ENCODE measurements at regions not wholly inside any gene's neighbourhood (a gene's known extent, or its start where the extent isn't known, plus 50 kb on each side); places are given as distances from the start of the nearest gene placed in this dataset.

DNA sequence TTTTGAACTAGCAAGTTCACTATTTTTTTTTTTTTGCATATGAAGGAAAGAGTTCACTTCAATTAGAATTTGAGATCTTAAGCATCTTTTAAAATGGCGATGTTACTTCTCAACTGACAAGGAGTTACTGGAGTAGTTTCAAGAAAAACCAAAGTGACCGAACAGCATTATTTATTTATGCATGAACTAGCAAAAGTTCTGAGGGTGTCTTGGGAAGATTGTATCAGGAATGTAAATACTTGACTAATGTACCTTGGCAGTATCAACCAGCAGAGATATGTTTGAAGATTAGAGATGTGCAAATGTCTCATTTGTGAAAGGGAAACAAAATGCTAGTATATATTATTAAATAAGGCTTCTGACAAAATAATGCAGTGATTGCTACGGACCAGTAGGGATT, 203.9 kb downstream of the KBTBD8 start:
- H3K27me3 Mint-ChIP-seq (ENCODE audit: low read depth in 2 of 2): no peaks in the 10 kb centered on the region
- Histone ChIP-seq H3K27me3 (ENCODE audit: control insufficient read depth, insufficient read depth, low read length) (no peaks in the 10 kb centered on the region), H3K27ac (ENCODE audit: low read length) (no peak overlapping the region), H3K4me3 (ENCODE audit: low read length) (no peak overlapping the region), H3K9me3 (ENCODE audit: control insufficient read depth, insufficient read depth, low read length) (no peaks in the 10 kb centered on the region), H3K36me3 (ENCODE audit: control insufficient read depth, insufficient read depth, low read length) (no peaks in the 10 kb centered on the region), H3K4me1 (ENCODE audit: control insufficient read depth, insufficient read depth, low read length) (no peaks in the 10 kb centered on the region)
- H3K36me3 Mint-ChIP-seq: no peaks in the 10 kb centered on the region
- intact Hi-C loops (cut with micrococcal nuclease): no loop called here
- ATAC-seq: no peak
- TF ChIP-seq, protein P1, sequence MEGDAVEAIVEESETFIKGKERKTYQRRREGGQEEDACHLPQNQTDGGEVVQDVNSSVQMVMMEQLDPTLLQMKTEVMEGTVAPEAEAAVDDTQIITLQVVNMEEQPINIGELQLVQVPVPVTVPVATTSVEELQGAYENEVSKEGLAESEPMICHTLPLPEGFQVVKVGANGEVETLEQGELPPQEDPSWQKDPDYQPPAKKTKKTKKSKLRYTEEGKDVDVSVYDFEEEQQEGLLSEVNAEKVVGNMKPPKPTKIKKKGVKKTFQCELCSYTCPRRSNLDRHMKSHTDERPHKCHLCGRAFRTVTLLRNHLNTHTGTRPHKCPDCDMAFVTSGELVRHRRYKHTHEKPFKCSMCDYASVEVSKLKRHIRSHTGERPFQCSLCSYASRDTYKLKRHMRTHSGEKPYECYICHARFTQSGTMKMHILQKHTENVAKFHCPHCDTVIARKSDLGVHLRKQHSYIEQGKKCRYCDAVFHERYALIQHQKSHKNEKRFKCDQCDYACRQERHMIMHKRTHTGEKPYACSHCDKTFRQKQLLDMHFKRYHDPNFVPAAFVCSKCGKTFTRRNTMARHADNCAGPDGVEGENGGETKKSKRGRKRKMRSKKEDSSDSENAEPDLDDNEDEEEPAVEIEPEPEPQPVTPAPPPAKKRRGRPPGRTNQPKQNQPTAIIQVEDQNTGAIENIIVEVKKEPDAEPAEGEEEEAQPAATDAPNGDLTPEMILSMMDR (IDR thresholded peaks at IDR 0.05): no peak
- no peak overlapping the region for H3K27ac Mint-ChIP-seq
- WGBS (ENCODE audit: insufficient coverage): 90% methylated on average over 3 of the region's 3 CpGs
- DNase-seq: no peak
- no peaks in the 10 kb centered on the region for H3K4me1 Mint-ChIP-seq
- H3K4me3 Mint-ChIP-seq: no peak overlapping the region
- peaks cover 0 to 4% of the 10 kb centered on the region in 2 donors for H3K9me3 Mint-ChIP-seq

DNA sequence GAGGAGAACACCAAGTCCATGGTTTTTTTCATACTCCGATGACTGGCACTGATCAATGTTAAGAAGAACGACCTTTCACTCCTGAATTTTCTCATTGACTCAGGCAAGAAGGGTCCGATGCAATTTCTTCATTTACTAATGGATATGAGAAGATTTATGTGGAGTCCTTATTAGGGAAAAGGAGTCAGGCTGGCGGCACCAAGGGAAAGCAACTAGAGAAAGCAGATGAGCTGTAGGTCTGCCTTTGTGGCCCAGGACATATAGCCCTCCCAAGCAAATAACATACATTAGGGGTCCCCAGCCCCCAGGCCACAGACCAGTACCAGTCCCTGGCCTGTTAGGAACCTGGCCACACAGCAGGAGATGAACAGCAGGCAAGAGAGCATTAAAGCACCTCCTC, 206.8 kb downstream of the KBTBD8 start:
- Mint-ChIP-seq H3K27me3 (ENCODE audit: low read depth in 2 of 2) (no peaks in the 10 kb centered on the region), H3K27ac (no peak overlapping the region), H3K36me3 (no peaks in the 10 kb centered on the region), H3K9me3 (no peaks in the 10 kb centered on the region), H3K4me1 (no peaks in the 10 kb centered on the region), H3K4me3 (no peak overlapping the region)
- no peak overlapping the region for H3K4me3 ChIP-seq (ENCODE audit: low read length)
- TF ChIP-seq, protein P1 (IDR thresholded peaks at IDR 0.05): no peak
- no peaks in the 10 kb centered on the region for H3K4me1 ChIP-seq (ENCODE audit: control insufficient read depth, insufficient read depth, low read length)
- intact Hi-C loops (cut with micrococcal nuclease): no loop called here
- H3K36me3 ChIP-seq (ENCODE audit: control insufficient read depth, insufficient read depth, low read length): no peaks in the 10 kb centered on the region
- DNase-seq (no peak), ATAC-seq (no peak)
- WGBS (ENCODE audit: insufficient coverage): 89% methylated on average over 4 of the region's 4 CpGs
- no peaks in the 10 kb centered on the region for H3K27me3 ChIP-seq (ENCODE audit: control insufficient read depth, insufficient read depth, low read length)
- H3K9me3 ChIP-seq (ENCODE audit: control insufficient read depth, insufficient read depth, low read length): no peaks in the 10 kb centered on the region
- no peak overlapping the region for H3K27ac ChIP-seq (ENCODE audit: low read length)

DNA sequence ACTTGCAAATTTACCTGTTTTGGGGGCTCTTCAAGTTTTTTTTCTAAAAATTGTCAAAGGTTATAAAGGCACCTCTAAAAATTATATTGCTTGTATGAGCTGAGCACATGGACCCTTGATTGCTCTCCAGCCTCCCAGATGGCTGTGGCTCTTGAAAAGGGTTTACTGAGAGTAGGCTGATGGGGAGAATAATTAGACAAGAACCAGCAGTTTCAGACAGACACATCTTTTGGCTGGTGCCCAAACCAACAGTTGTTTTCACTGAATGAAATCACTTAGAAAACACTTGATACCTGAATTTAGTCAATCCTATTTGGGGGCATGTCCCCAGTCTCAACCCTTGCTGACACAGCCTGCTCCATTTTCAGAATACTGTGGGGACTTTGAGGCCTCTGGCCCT, 217.6 kb downstream of the KBTBD8 start:
- Histone ChIP-seq H3K4me1 (ENCODE audit: control insufficient read depth, insufficient read depth, low read length) (no peaks in the 10 kb centered on the region), H3K9me3 (ENCODE audit: control insufficient read depth, insufficient read depth, low read length) (no peaks in the 10 kb centered on the region), H3K27ac (ENCODE audit: low read length) (no peak overlapping the region), H3K27me3 (ENCODE audit: control insufficient read depth, insufficient read depth, low read length) (no peaks in the 10 kb centered on the region), H3K4me3 (ENCODE audit: low read length) (no peak overlapping the region), H3K36me3 (ENCODE audit: control insufficient read depth, insufficient read depth, low read length) (no peaks in the 10 kb centered on the region)
- H3K4me3 Mint-ChIP-seq: no peak overlapping the region
- DNase-seq: no peak
- no peaks in the 10 kb centered on the region for H3K27me3 Mint-ChIP-seq (ENCODE audit: low read depth in 2 of 2)
- intact Hi-C loops (cut with micrococcal nuclease): no loop called here
- H3K27ac Mint-ChIP-seq: no peak overlapping the region
- H3K9me3 Mint-ChIP-seq: peaks cover 0 to 3% of the 10 kb centered on the region in 2 donors
- ATAC-seq: no peak
- H3K4me1 Mint-ChIP-seq: no peaks in the 10 kb centered on the region
- H3K36me3 Mint-ChIP-seq: no peaks in the 10 kb centered on the region
- TF ChIP-seq, protein P1 (IDR thresholded peaks at IDR 0.05): no peak

DNA sequence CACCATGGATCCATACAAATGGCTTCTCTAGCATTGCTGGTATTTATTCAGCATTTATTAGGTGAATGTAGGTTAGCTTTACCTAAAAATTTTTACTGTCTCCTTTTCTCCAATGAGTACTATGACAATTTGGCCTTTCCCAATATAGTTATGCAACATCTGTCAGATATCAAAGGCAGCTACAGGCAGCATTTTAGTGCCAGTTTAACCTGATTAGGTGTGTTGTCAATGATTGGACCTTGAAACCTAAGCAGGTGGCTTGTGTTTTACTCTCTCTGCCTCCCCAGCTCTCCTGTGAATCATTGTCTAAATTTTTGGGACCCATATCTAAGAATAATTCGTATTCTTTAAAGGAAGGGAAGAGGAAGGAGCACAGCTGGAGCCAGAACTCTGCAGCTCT, 228.9 kb downstream of the KBTBD8 start:
- no peak for ATAC-seq
- Histone ChIP-seq H3K36me3 (ENCODE audit: control insufficient read depth, insufficient read depth, low read length) (no peaks in the 10 kb centered on the region), H3K4me1 (ENCODE audit: control insufficient read depth, insufficient read depth, low read length) (no peaks in the 10 kb centered on the region), H3K9me3 (ENCODE audit: control insufficient read depth, insufficient read depth, low read length) (no peaks in the 10 kb centered on the region), H3K27me3 (ENCODE audit: control insufficient read depth, insufficient read depth, low read length) (no peaks in the 10 kb centered on the region), H3K27ac (ENCODE audit: low read length) (no peak overlapping the region), H3K4me3 (ENCODE audit: low read length) (no peak overlapping the region)
- 30% methylated on average over 1 of the region's 1 CpG for WGBS (ENCODE audit: insufficient coverage)
- TF ChIP-seq, protein P1 (IDR thresholded peaks at IDR 0.05): no peak
- Mint-ChIP-seq H3K9me3 (peaks cover 2 to 3% of the 10 kb centered on the region in 2 donors), H3K27ac (no peak overlapping the region), H3K4me1 (no peaks in the 10 kb centered on the region), H3K36me3 (no peaks in the 10 kb centered on the region), H3K4me3 (no peak overlapping the region), H3K27me3 (ENCODE audit: low read depth in 2 of 2) (no peaks in the 10 kb centered on the region)
- intact Hi-C loops (cut with micrococcal nuclease): no loop called here
- DNase-seq: no peak
